GM10266 (cell line): ENCODE measurements at regions not wholly inside any gene's neighbourhood (a gene's known extent, or its start where the extent isn't known, plus 50 kb on each side); places are given as distances from the start of the nearest gene placed in this dataset.

Source experiments
- DNase-seq: peaks from one replicate; pipeline ENCODE4 v3.0.0; 2012; ENCODE audit errors: extremely low spot score
- TF ChIP-seq, protein P1 (sequence below): IDR thresholded peaks from 2 replicates; pipeline ENCODE4 v1.5.1; 2012; ENCODE audit warnings: mild to moderate bottlenecking, low read depth; ENCODE audit not compliant: control insufficient read depth, insufficient read depth; ENCODE audit errors: missing control alignments

DNA sequence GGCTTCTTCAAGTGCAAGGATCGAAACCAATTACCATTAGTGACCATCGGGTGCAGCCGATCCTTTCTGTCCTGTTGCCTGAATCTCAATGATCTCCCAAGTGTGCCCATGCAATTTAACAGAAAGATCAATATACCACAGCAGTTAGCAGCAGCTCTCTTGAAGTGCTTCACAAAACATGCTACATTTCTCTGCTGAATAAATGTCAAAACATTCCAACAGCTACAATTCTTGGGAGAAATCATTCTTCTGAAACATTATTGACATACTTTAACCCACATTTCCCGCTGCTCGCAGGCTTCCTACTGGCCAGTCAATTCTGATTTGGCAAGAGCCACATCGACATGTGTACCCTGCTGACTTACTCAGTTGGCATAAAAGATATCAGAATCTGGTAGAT lies 907.7 kb downstream of the TMEM182 start:
- DNase-seq: no peak
- TF ChIP-seq, protein P1, sequence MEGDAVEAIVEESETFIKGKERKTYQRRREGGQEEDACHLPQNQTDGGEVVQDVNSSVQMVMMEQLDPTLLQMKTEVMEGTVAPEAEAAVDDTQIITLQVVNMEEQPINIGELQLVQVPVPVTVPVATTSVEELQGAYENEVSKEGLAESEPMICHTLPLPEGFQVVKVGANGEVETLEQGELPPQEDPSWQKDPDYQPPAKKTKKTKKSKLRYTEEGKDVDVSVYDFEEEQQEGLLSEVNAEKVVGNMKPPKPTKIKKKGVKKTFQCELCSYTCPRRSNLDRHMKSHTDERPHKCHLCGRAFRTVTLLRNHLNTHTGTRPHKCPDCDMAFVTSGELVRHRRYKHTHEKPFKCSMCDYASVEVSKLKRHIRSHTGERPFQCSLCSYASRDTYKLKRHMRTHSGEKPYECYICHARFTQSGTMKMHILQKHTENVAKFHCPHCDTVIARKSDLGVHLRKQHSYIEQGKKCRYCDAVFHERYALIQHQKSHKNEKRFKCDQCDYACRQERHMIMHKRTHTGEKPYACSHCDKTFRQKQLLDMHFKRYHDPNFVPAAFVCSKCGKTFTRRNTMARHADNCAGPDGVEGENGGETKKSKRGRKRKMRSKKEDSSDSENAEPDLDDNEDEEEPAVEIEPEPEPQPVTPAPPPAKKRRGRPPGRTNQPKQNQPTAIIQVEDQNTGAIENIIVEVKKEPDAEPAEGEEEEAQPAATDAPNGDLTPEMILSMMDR: no peak
